ENCODE measurements at regions not wholly inside any gene's neighbourhood (a gene's known extent, or its start where the extent isn't known, plus 50 kb on each side); places are given as distances from the start of the nearest gene placed in this dataset.
A peak's percentile ranks its signal among the peaks of the same experiment; 100 is the strongest.

- H3K4me3 ChIP-seq (ENCODE audit: low read depth, low read length), result no peak overlapping the region
- DNase-seq (ENCODE audit: low read depth, low spot score), result peak; percentile 67
- no peak for TF ChIP-seq CTCF (IDR thresholded peaks at IDR 0.05; ENCODE audit: low read depth, low read length)
- in situ Hi-C loops (cut with HindIII; ENCODE audit: low sequenced_read_pairs), result no loop called here
These were observed 60.4 kb upstream of the NEK7 start for GRCh38 chr1:198096390-198096789.

GRCh38 chr1:198099755-198100154, 57.0 kb upstream of the NEK7 start:
- in situ Hi-C loops (cut with HindIII; ENCODE audit: low sequenced_read_pairs), result no loop called here
- H3K4me3 ChIP-seq (ENCODE audit: low read depth, low read length), result no peak overlapping the region
- no peak for TF ChIP-seq CTCF (IDR thresholded peaks at IDR 0.05; ENCODE audit: low read depth, low read length)
- no peak for DNase-seq (ENCODE audit: low read depth, low spot score)

GRCh38 chr1:198101716-198102453, 54.9 kb upstream of the NEK7 start:
- no peak overlapping the region for H3K4me3 ChIP-seq (ENCODE audit: low read depth, low read length)
- DNase-seq (ENCODE audit: low read depth, low spot score), result no peak
- TF ChIP-seq CTCF (IDR thresholded peaks at IDR 0.05; ENCODE audit: low read depth, low read length), result no peak
- in situ Hi-C loops (cut with HindIII; ENCODE audit: low sequenced_read_pairs), result no loop called here

GRCh38 chr1:198102454-198102827, 54.4 kb upstream of the NEK7 start:
- no peak for TF ChIP-seq CTCF (IDR thresholded peaks at IDR 0.05; ENCODE audit: low read depth, low read length)
- H3K4me3 ChIP-seq (ENCODE audit: low read depth, low read length), result no peak overlapping the region
- in situ Hi-C loops (cut with HindIII; ENCODE audit: low sequenced_read_pairs), result no loop called here
- DNase-seq (ENCODE audit: low read depth, low spot score), result no peak

GRCh38 chr1:198105185-198105584, 51.6 kb upstream of the NEK7 start:
- DNase-seq (ENCODE audit: low read depth, low spot score), result no peak
- no peak overlapping the region for H3K4me3 ChIP-seq (ENCODE audit: low read depth, low read length)
- in situ Hi-C loops (cut with HindIII; ENCODE audit: low sequenced_read_pairs), result no loop called here
- TF ChIP-seq CTCF (IDR thresholded peaks at IDR 0.05; ENCODE audit: low read depth, low read length), result no peak

GRCh38 chr1:198106011-198106410, 50.8 kb upstream of the NEK7 start:
- TF ChIP-seq CTCF (IDR thresholded peaks at IDR 0.05; ENCODE audit: low read depth, low read length), result no peak
- in situ Hi-C loops (cut with HindIII; ENCODE audit: low sequenced_read_pairs), result no loop called here
- DNase-seq (ENCODE audit: low read depth, low spot score), result no peak
- no peak overlapping the region for H3K4me3 ChIP-seq (ENCODE audit: low read depth, low read length)

Measured in astrocyte of the spinal cord (primary cell).